Epidermal melanocyte (primary cell): ENCODE measurements at regions not wholly inside any gene's neighbourhood (a gene's known extent, or its start where the extent isn't known, plus 50 kb on each side); places are given as distances from the start of the nearest gene placed in this dataset.
"Not testable (repeated sequence)": the region's sequence is repeated elsewhere in the genome, so short reads cannot be mapped to it uniquely, and the experiment has no call there.

Experiments used
- DNase-seq: peaks from one replicate; pipeline ENCODE4 v3.0.0; 2011; ENCODE audit warnings: low spot score; ENCODE audit not compliant: insufficient read length

DNA sequence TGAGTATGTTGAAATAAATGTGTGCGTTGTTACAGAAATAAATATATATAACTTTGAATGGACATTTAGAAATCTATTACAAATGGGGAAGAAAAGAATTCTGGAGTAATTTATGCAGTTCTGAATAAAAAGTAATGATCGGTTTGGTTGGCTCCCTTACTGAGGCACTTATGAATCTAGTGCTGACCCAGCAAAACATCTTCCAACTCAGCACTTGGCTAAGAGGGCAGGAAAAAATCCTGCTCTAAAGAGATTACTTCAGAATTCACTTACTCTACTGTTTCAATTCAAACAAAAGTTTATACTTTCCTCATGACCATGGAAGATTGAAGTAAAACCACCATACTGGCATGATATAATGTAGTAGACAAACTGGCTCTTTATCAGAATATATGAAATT lies 123.9 kb upstream of the RXFP1 start:
- no peak for DNase-seq

DNA sequence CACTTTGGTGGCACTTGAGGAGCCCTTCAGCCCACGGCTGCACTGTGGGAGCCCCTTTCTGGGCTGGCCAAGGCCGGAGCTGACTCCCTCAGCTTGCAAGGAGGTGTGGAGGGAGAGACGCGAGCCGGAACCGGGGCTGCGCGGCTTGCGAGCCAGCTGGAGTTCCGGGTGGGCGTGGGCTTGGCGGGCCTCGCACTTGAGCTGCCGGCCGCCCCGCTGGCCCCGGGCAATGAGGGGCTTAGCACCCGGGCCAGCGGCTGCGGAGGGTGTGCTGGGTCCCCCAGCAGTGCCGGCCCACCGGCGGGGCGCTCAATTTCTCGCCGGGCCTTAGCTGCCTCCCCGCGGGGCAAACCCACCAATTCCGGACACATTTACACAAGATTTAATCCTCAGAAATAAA lies 113.7 kb upstream of the RXFP1 start:
- not testable (repeated sequence) for DNase-seq

DNA sequence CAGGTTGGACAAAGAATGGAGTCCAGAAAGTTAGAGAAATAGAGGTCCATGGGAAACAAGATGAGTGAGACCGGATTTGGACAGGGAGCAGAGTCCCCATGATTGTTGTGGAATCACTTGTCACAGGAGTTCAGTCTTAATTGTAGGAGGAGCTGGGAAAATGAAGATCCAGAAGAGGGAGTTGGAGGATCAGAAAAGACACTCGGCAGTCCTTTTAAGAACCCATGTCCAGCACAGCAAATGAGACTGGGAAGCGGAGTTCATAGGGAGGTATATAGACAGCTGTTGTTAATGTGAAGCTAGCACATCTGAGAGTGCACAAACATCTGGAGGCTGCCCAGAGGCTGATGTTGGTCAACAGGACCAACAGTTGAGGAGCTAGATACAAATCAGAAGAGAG lies 111.4 kb upstream of the RXFP1 start:
- DNase-seq: peak; percentile 22

DNA sequence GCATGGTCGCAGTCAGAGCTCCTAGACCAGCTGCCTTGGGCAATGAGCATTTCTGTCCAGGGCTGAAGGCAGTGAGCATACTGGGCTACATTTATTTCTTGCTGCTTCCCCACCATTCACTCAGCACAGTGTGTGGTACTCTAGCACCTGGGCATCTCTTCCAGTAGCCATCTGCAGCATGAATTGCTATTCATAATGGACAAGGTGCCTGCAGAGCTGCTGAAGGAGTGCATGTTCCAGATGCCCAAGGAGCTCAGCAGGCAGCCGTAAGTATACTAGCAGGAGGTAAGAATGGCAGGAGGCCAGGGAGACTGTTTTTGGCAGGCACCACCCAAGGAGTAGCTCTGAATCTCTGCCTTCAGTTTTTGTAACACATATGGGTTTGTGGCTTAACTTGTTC lies 110.4 kb upstream of the RXFP1 start:
- no peak for DNase-seq

DNA sequence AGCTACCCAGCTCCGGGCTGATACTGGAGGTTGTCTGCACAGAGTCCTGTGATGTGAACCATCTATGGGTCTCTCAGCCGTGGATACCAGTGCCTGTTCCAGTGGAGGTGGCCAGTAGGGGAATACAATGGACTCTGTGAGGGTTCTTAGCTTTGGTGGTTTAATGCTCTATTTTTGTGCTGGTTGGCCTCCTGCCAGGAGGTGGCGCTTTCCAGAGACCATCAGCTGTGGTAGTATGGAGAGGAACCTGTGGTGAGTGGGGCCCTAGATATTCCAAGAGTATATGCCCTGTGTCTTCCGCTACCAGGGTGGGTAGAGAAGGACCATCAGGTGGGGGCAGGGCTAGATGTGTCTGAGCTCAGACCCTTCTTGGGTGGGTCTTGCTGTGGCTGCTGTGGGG lies 103.0 kb upstream of the RXFP1 start:
- DNase-seq: not testable (repeated sequence)

DNA sequence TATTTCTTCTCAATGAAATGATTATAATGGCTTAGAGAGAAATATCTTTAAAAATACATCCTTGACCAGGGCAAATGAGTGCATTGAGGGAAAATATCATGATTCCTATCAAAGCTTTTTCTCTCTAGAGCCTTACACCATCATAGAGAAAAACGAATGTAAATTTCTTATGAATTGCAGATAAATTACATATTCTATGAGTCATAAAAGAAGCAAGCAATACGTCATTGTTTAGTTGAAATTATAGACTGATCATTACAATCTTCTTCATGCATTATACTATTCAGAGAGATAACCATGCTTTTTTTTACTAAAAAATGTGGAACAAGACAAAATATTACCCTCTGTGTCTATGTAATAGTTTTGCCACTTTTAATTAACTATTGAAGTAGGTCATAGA lies 100.9 kb upstream of the RXFP1 start:
- DNase-seq: no peak

DNA sequence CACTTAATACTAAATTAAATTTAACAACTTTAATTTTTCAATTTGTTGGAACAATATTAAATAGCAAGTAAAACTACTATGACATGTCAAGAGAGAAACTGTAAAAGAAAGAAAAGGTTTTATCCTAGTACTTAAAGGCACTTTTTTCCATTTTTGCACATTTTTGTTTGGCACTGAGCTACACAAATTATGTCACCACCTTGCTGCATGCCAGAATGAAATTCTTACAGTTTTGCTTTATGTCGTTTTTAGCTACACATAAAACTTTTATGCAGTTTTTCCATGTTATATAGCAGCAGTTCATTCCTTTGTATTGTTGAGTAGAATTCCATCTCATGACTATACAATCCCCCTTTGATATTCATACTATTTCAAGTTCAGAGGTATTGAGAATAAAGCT lies 99.1 kb upstream of the RXFP1 start:
- DNase-seq: no peak

DNA sequence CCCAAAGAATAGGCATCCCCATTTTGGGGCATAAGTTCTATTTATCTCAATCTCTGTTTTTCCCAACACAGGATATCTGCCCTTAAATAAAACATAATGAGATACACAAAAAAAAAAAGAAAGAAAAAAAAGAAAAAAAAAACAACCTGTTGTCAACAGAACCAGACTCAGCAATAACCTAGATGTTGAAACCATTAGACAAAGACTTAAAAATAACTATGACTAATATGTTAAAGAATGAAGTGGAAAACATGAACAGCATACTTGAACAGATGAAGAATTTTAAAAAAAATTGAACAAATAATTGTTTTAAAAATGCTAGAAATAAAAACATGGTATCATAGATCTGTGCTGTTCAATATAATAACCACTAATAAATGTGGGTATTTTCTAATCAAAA lies 93.4 kb upstream of the RXFP1 start:
- no peak for DNase-seq

DNA sequence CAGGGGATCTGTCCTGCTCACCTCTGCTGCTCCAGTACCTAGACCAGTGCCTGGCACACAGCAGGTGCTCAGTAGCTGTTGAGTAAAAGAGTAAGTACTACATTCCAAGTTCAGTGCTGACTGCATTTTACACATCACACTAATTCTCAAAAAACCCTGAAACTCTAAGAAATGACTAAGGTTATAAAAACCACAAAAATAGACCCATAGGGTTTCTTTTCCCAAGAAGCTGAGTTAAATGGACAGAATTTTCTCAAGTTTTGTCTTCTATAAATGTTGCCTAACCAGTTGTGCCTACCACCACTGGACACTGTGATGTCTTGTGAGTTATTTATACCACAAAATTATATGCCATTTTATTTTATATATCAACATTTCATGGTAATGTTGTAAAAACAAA lies 78.9 kb upstream of the RXFP1 start:
- DNase-seq: no peak

DNA sequence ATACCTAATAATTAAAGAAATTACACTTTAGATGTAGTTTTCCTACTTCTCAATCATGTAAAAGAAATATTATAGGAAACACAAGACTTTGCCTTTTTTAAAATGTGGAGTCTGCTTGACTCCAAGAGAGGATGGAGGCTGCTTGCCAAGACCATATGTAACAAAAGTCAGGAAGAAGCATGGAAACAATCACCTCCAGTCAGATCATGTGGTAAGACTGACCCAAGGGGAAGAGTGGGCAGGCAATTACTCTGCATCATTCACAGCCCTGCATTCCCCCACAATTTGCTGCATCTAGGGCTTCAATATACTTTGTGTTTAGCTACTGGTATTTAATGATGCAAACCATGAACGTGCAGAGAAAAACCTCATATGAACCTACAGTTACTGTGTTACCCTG lies 78.0 kb upstream of the RXFP1 start:
- DNase-seq: no peak

DNA sequence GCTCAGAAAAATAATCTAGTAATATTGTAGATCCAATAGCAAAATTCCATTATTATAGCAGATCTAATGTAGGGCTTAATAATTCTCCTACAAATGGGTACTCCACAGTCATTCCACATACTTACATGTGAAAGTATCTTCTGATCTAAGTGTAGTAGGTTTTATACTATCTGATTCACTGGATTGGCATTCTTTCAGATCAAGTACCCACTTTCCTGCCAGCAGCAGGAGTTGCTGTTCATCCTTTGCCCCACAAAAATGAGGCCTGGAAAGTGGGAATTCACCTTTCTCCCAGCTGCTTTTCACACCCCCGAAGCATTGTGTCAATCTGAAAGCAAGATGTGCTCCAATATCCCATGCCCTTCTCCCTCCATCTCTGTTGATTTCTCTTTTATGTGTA lies 77.1 kb upstream of the RXFP1 start:
- DNase-seq: no peak

DNA sequence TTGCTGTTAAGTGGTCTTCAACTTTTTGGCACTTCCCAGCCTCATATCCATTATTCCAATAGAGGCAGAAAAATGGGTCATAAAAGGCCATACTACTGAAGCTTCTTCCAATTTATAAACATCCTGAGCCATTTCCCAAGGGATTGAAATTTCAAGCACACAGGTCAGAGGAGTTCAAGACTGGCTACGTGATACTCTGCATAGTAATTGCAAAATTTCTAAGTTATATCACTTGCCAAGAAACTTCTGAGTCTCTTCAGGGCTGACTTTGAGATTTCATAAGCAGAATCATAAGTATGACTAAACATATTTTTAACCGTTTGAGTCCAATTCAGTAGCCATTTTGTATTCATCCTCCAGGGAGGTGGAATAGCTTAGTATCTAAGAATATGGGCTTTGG lies 75.6 kb upstream of the RXFP1 start:
- DNase-seq: no peak

DNA sequence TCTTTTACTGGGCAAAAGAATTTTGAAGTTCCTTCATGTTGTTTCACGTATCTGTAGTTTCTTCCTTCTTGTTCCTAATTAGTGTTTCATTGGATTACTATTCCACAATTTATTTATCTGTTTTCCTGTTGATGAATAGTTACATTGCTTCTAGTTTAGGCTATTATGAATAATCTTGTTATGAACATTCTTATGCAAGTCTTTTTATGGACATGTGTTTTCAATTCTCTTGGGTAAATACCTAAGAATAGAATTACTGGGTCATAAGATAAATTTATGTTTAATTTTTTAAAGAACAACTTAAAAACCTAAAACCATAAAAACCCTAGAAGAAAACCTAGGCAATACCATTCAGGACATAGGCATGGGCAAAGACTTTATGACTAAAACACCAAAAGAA lies 70.9 kb upstream of the RXFP1 start:
- DNase-seq: no peak

DNA sequence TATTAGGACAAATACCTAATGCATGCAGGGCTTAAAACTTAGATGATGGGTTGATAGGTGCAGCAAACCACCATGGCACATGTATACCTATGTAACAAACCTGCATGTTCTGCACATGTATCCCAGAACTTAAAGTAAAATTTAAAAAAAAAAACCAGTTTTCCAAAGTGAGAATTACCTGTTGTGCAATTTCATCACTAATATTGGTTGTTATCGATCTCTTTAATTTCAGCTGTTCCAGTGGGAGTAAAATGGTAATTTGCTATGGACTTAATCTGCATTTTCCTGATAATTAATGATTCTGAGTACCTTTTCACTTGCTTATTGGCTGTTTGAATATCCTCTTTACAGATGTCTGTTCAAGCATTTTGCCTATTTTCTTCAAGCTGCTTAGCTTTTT lies 69.6 kb upstream of the RXFP1 start:
- not testable (repeated sequence) for DNase-seq

DNA sequence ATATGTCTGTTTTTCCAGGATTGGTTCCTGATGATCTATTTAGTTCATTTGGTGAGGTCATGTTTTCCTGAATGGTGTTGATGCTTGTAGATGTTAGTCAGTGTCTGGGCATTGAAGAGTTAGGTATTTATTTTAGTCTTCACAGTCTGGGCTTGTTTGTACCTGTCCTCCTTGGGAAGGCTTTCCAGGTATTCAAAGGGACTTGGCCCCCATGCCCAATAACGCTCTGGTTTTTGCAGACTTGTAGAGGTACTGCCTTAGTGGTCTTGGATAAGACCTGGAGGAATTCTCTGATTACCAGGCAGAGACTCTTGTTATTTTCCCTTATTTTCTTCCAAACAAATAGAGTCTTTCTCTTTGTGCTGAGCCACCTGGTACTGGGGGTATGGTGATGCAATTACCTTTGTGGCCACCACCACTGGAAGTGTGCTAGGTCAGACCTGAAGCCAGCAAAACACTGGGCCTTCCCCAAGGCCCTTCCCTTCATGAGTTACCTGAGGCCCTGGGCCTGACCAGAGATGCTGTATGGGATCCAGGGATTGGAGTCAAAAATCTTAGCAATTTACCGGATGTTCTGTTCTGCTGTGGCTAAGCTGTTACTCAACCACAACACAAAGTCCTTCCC lies 63.3 kb upstream of the RXFP1 start:
- DNase-seq: no peak

DNA sequence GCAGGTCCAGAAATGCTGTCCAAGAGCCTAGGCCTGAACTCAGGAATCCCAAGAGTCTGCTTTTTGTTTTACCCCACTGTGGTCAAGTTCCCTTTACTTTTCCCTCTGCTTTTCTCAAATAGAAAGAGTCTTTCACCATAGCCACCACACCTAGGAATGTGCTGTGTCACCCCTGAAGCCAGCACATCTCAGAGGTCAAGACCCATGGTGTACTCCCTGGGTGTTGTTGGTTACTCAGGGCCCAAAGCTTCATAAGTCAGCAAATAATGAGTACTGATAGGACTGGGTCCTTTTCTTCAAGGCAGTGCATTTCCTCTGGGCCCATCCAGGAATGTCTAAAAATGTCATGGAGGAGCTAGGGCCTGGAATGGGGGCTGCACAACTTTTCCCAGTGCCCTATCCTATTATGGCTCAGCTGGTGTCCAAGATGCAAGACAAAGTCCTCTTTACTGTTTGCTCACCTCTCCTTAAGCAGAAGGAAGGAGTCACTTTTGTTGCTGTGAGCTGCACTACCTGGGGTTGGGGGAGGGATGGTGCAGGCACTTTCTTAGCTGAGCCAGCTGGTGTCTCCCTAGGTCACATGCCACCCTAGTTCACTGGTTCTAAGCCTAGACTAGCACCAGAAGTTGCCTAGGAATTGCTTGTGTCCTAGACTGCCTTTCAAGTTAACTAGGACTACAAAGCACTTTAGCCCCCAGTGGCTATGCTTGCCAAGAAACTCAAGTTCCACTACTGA lies 62.4 kb upstream of the RXFP1 start:
- no peak for DNase-seq

DNA sequence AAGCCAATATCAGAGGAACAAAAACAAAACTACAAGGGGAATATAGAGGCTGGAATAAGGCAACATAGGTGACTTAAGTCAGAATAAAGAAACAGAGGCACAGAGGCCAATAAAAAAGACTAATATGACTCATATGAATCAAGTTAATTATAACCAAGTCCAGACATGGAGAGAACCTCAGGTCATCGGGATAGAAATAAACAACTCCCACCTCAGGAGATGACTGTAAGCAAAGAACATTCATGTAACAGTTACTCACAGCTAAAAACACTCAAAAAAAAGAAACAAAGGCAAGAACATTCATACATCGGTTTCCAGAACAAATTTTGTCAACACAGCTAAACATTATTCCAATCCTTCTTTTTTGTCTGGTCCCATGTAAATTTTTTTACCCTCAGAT lies 60.3 kb upstream of the RXFP1 start:
- no peak for DNase-seq

DNA sequence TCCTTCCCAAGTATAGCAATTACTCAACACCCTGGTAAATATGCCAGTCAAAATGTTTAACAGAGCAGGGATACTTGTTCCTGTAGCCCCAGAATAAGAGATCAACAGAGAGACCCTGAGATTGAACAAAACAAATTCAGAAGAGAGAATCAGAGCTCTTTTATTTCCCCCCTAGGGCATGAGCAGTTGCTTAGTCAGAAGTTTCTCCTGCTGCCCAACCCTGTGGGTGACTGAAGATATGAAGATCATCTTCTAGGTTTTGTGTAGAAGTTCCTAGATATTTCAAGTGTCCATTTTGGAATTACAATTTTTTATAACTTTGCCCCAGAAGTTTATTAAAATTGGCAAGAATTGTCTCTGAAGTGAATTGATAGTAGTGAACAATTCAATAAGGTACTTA lies 59.1 kb upstream of the RXFP1 start:
- no peak for DNase-seq
